ACC112 (cell line): ENCODE measurements at regions not wholly inside any gene's neighbourhood (a gene's known extent, or its start where the extent isn't known, plus 50 kb on each side); places are given as distances from the start of the nearest gene placed in this dataset.

Source experiments
- H2AFZ ChIP-seq: fragments of 200-600 bp; sonication (generic); one replicate; pipeline ENCODE4 v1.6.0; 2017; ENCODE audit warnings: antibody characterized with exemption, low read length; ENCODE audit not compliant: unreplicated experiment
- H3K27ac ChIP-seq: fragments of 200-600 bp; sonication (generic); 2 replicates; pipeline ENCODE4 v1.5.1; 2014; ENCODE audit warnings: low read depth, mild to moderate bottlenecking, antibody characterized with exemption, low read length, moderate library complexity
- H3K27me3 ChIP-seq: fragments of 200-600 bp; sonication (generic); 2 replicates; pipeline ENCODE4 v1.6.1; 2014; ENCODE audit warnings: mild to moderate bottlenecking, antibody characterized with exemption, low read length, moderate library complexity, mixed read lengths; ENCODE audit not compliant: insufficient read depth
- H3K36me3 ChIP-seq: fragments of 200-600 bp; sonication (generic); 2 replicates; pipeline ENCODE4 v1.6.1; 2016; ENCODE audit warnings: mild to moderate bottlenecking, antibody characterized with exemption, low read length, moderate library complexity, mixed read lengths; ENCODE audit not compliant: insufficient read depth
- H3K4me1 ChIP-seq: fragments of 200-600 bp; sonication (generic); one replicate; pipeline ENCODE4 v1.6.1; 2016; ENCODE audit warnings: low read length, mixed read lengths; ENCODE audit not compliant: insufficient read depth, unreplicated experiment, control insufficient read depth
- H3K4me3 ChIP-seq: fragments of 200-600 bp; sonication (generic); 2 replicates; pipeline ENCODE4 v1.5.1; 2014; ENCODE audit warnings: mild to moderate bottlenecking, low read depth, low read length
- H3K79me2 ChIP-seq: fragments of 200-600 bp; sonication (generic); one replicate; pipeline ENCODE4 v1.6.0; 2016; ENCODE audit warnings: low read length; ENCODE audit not compliant: control insufficient read depth, unreplicated experiment, insufficient read depth

- Histone ChIP-seq H3K27ac (no peak overlapping the region), H2AFZ (no peak overlapping the region), H3K4me1 (no peaks in the 10 kb centered on the region), H3K79me2 (no peaks in the 10 kb centered on the region), H3K27me3 (peaks cover 86% of the 10 kb centered on the region), H3K36me3 (no peaks in the 10 kb centered on the region), H3K4me3 (no peak overlapping the region)
These were observed 120.8 kb upstream of the CDCA7L start for GRCh38 chr7:22066522-22066921.

DNA sequence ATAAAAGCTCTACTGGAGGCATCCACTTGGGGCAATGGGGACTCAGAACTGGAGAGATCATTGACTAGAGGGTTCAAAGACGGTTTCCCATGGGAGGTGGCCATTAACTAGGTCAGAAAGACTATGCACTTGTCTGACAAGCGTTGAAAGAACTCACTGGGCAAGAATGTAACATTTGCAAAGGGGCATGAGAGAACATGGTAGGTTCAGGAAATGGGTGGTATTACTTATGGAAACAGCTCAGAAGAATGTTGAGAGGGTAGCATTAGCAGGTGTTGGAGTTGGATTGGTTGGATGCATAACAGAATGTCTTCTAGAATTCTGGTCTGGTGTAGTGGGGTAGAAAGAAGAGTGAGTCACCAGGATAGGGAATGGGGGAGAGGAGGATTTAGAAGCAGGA lies 119.1 kb upstream of the CDCA7L start:
- Histone ChIP-seq H3K27me3 (peaks cover 95% of the 10 kb centered on the region), H3K36me3 (no peaks in the 10 kb centered on the region), H3K79me2 (no peaks in the 10 kb centered on the region), H3K4me1 (no peaks in the 10 kb centered on the region), H3K27ac (no peak overlapping the region), H2AFZ (no peak overlapping the region), H3K4me3 (no peak overlapping the region)

GRCh38 chr7:22061775-22062174 lies 116.1 kb upstream of the CDCA7L start:
- H3K36me3 ChIP-seq: no peaks in the 10 kb centered on the region
- no peaks in the 10 kb centered on the region for H3K79me2 ChIP-seq
- no peaks in the 10 kb centered on the region for H3K4me1 ChIP-seq
- no peak overlapping the region for H3K27ac ChIP-seq
- no peak overlapping the region for H2AFZ ChIP-seq
- H3K4me3 ChIP-seq: no peak overlapping the region
- H3K27me3 ChIP-seq: peaks cover 70% of the 10 kb centered on the region

DNA sequence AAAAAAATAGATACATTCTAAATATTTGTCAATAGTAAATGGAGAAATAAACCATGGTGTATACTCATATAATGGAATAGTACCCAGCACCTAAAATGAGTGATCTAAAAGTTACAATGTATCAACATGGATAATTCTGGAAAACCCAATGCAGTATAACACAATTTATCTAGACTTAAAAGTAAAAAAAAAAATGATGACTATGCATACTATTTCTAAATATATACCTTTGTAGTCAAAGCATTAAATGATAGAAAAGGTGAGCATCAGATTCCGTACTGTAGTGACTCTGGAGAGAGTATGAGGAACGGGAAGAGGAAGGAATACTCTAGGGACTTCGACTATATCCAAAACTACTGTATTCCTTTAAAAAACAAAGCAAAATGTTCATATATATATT lies 115.2 kb upstream of the CDCA7L start:
- Histone ChIP-seq H3K27me3 (peaks cover 67% of the 10 kb centered on the region), H3K4me3 (no peak overlapping the region)

GRCh38 chr7:22060197-22060596 lies 114.5 kb upstream of the CDCA7L start:
- no peak overlapping the region for H2AFZ ChIP-seq
- H3K4me1 ChIP-seq: no peaks in the 10 kb centered on the region

More for the DNA sequence above, 115.2 kb upstream of the CDCA7L start:
- no peaks in the 10 kb centered on the region for H3K4me1 ChIP-seq
- no peak overlapping the region for H2AFZ ChIP-seq
- no peak overlapping the region for H3K27ac ChIP-seq
- no peaks in the 10 kb centered on the region for H3K79me2 ChIP-seq
- H3K36me3 ChIP-seq: no peaks in the 10 kb centered on the region

GRCh38 chr7:22055226-22055625 lies 109.5 kb upstream of the CDCA7L start:
- Histone ChIP-seq H3K4me1 (no peaks in the 10 kb centered on the region), H3K27me3 (peaks cover 61% of the 10 kb centered on the region), H3K27ac (no peak overlapping the region), H3K79me2 (no peaks in the 10 kb centered on the region), H3K36me3 (no peaks in the 10 kb centered on the region), H2AFZ (no peak overlapping the region), H3K4me3 (no peak overlapping the region)

More at GRCh38 chr7:22060197-22060596, 114.5 kb upstream of the CDCA7L start:
- no peaks in the 10 kb centered on the region for H3K79me2 ChIP-seq
- H3K27ac ChIP-seq: no peak overlapping the region
- no peaks in the 10 kb centered on the region for H3K36me3 ChIP-seq
- no peak overlapping the region for H3K4me3 ChIP-seq
- peaks cover 65% of the 10 kb centered on the region for H3K27me3 ChIP-seq

- Histone ChIP-seq H3K4me1 (no peaks in the 10 kb centered on the region), H3K27ac (no peak overlapping the region), H3K79me2 (no peaks in the 10 kb centered on the region), H3K27me3 (peaks cover 71% of the 10 kb centered on the region), H3K36me3 (no peaks in the 10 kb centered on the region), H2AFZ (no peak overlapping the region), H3K4me3 (no peak overlapping the region)
These were observed 107.1 kb upstream of the CDCA7L start for GRCh38 chr7:22052674-22053365.

GRCh38 chr7:22051886-22052673 lies 106.4 kb upstream of the CDCA7L start:
- peaks cover 77% of the 10 kb centered on the region for H3K27me3 ChIP-seq
- H3K4me3 ChIP-seq: no peak overlapping the region
- H3K36me3 ChIP-seq: no peaks in the 10 kb centered on the region
- no peaks in the 10 kb centered on the region for H3K79me2 ChIP-seq
- H3K4me1 ChIP-seq: no peaks in the 10 kb centered on the region
- no peak overlapping the region for H2AFZ ChIP-seq
- H3K27ac ChIP-seq: no peak overlapping the region

GRCh38 chr7:22049766-22050500 lies 104.2 kb upstream of the CDCA7L start:
- Histone ChIP-seq H3K4me1 (no peaks in the 10 kb centered on the region), H3K4me3 (no peak overlapping the region), H3K36me3 (no peaks in the 10 kb centered on the region), H2AFZ (no peak overlapping the region), H3K79me2 (no peaks in the 10 kb centered on the region), H3K27ac (no peak overlapping the region), H3K27me3 (peaks cover 77% of the 10 kb centered on the region)

DNA sequence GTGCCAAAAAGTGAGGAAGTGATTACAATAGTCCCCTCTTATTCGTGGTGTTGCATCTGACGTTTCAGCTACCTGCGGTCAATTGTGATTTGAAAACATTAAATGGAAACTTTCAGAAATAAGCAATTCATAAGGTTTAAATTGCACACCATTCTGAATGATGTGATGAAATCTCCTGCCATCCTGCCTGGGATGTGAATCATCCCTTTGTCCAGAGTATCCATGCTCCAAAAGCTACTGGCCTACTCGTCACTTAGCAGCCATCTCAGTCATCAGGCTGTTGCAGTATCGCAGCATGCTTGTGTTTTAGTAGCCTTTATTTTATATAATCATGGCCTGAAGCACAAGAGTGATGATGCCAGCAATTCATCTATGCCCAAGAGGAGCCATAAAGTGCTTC lies 97.7 kb upstream of the CDCA7L start:
- Histone ChIP-seq H3K79me2 (no peaks in the 10 kb centered on the region), H3K4me3 (no peak overlapping the region), H2AFZ (no peak overlapping the region)

More for the DNA sequence above, 97.7 kb upstream of the CDCA7L start:
- Histone ChIP-seq H3K4me1 (no peaks in the 10 kb centered on the region), H3K27ac (no peak overlapping the region), H3K27me3 (peaks cover 42% of the 10 kb centered on the region), H3K36me3 (no peaks in the 10 kb centered on the region)
